ENCODE measurements at regions not wholly inside any gene's neighbourhood (a gene's known extent, or its start where the extent isn't known, plus 50 kb on each side); places are given as distances from the start of the nearest gene placed in this dataset.

DNA sequence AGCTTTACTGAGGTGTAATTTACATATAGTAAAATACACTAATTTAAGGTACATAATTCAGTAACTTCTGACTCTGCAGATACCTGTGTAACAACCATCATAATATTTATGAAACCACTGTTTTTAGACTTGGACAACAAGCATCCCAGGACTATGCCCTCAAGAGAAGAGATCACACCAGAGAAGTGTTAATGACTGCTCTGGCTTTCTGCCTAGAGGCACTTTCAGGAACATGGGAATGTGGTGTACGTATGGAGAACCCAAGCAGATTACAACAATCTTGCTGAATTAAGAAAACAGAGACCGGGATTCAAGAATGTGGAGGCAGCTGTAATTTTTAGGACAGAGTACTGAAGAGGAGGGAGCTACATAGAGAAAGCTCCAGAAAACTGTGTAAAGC lies 475.2 kb downstream of the LPIN1 start:
- no peak for DNase-seq
- no peak overlapping the region for H3K27ac ChIP-seq
- WGBS, 2 donors, result 32 to 81% methylated on average over 2 of the region's 2 CpGs
- intact Hi-C loops (cut with DNase I; ENCODE audit: low total_unique reads), result no loop called here
- H3K27me3 ChIP-seq, result no peaks in the 10 kb centered on the region
- H3K9me3 ChIP-seq, result no peaks in the 10 kb centered on the region
- H3K36me3 ChIP-seq (ENCODE audit: low read depth, missing control alignments), result no peaks in the 10 kb centered on the region
- no peak overlapping the region for H3K4me3 ChIP-seq
- TF ChIP-seq, protein P1, sequence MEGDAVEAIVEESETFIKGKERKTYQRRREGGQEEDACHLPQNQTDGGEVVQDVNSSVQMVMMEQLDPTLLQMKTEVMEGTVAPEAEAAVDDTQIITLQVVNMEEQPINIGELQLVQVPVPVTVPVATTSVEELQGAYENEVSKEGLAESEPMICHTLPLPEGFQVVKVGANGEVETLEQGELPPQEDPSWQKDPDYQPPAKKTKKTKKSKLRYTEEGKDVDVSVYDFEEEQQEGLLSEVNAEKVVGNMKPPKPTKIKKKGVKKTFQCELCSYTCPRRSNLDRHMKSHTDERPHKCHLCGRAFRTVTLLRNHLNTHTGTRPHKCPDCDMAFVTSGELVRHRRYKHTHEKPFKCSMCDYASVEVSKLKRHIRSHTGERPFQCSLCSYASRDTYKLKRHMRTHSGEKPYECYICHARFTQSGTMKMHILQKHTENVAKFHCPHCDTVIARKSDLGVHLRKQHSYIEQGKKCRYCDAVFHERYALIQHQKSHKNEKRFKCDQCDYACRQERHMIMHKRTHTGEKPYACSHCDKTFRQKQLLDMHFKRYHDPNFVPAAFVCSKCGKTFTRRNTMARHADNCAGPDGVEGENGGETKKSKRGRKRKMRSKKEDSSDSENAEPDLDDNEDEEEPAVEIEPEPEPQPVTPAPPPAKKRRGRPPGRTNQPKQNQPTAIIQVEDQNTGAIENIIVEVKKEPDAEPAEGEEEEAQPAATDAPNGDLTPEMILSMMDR (IDR thresholded peaks at IDR 0.05), result no peak
- TF ChIP-seq POLR2A (IDR thresholded peaks at IDR 0.05), result no peak
- H3K4me1 ChIP-seq, result no peaks in the 10 kb centered on the region

DNA sequence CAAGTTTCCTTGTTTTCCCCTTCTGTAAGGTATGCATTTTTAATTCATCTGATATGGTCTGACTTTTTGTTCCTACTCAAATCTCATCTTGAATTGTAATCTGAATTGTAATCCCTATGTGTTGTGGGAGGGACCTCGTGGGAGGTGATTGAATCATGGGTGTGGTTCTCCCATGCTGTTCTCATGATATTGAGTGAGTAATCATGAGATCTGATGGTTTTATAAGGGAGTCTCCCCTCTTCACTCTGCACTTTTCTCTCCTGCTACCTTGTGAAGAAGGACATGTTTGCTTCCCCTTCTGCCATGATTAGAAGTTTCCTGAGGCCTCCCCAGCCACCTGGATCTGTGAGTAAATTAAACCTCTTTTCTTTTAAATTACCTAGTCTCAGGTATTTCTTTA lies 476.1 kb downstream of the LPIN1 start:
- no peaks in the 10 kb centered on the region for H3K4me1 ChIP-seq
- no peaks in the 10 kb centered on the region for H3K36me3 ChIP-seq (ENCODE audit: low read depth, missing control alignments)
- TF ChIP-seq POLR2A (IDR thresholded peaks at IDR 0.05), result no peak
- TF ChIP-seq, protein P1 (IDR thresholded peaks at IDR 0.05), result no peak
- 91 to 100% methylated on average over 1 of the region's 1 CpG for WGBS, 2 donors
- no peaks in the 10 kb centered on the region for H3K27me3 ChIP-seq
- DNase-seq, result no peak
- intact Hi-C loops (cut with DNase I; ENCODE audit: low total_unique reads), result no loop called here
- H3K9me3 ChIP-seq, result no peaks in the 10 kb centered on the region
- no peak overlapping the region for H3K4me3 ChIP-seq
- no peak overlapping the region for H3K27ac ChIP-seq

DNA sequence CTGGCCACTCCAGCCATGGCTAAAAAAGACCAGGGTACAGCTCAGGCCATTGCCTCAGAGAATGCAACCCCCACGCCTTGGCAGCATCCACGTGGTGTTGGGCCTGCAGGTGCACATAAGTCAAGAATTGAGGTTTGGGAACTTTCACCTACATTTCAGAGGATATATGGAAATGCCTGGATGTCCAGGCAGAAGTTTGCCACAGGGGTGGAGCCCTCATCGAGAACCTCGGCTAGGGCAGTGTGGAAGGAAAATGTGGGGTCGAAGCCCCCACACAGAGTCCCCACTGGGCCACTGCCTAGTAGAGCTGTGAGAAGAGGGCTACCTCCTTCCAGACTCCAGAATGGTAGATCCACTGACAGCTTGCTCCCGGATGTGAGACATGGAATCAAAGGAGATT lies 477.3 kb downstream of the LPIN1 start:
- 95 to 99% methylated on average over 5 to 6 of the region's 6 CpGs for WGBS, 2 donors
- TF ChIP-seq POLR2A (IDR thresholded peaks at IDR 0.05), result no peak
- TF ChIP-seq, protein P1 (IDR thresholded peaks at IDR 0.05), result no peak
- Histone ChIP-seq H3K27me3 (no peaks in the 10 kb centered on the region), H3K27ac (no peak overlapping the region), H3K36me3 (ENCODE audit: low read depth, missing control alignments) (no peaks in the 10 kb centered on the region), H3K4me1 (no peaks in the 10 kb centered on the region), H3K9me3 (no peaks in the 10 kb centered on the region), H3K4me3 (no peak overlapping the region)
- intact Hi-C loops (cut with DNase I; ENCODE audit: low total_unique reads), result no loop called here
- DNase-seq, result no peak

DNA sequence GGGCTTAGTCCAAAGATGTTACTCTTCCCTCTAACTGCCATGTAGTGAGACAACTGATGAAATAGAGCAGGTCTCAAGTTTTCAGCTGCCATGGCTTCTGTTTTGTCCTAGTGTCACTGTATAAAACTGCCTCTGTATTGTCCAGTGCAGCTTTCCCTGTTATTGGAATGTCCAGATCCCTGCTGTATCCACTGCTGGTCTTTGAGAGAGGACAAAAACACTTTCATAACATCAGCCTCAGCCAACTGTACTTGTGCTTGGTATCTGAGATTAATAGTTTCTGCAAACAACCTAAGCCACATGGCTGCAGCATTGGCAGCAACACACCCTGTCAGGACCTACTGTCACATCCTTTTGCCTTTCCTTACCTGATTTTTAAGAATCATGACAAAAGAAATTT lies 480.2 kb downstream of the LPIN1 start:
- DNase-seq, result no peak
- no peak for TF ChIP-seq POLR2A (IDR thresholded peaks at IDR 0.05)
- TF ChIP-seq, protein P1 (IDR thresholded peaks at IDR 0.05), result no peak
- no peaks in the 10 kb centered on the region for H3K36me3 ChIP-seq (ENCODE audit: low read depth, missing control alignments)
- H3K27ac ChIP-seq, result no peak overlapping the region
- intact Hi-C loops (cut with DNase I; ENCODE audit: low total_unique reads), result no loop called here
- no peak overlapping the region for H3K4me3 ChIP-seq
- H3K4me1 ChIP-seq, result no peaks in the 10 kb centered on the region
- H3K27me3 ChIP-seq, result no peaks in the 10 kb centered on the region
- no peaks in the 10 kb centered on the region for H3K9me3 ChIP-seq

DNA sequence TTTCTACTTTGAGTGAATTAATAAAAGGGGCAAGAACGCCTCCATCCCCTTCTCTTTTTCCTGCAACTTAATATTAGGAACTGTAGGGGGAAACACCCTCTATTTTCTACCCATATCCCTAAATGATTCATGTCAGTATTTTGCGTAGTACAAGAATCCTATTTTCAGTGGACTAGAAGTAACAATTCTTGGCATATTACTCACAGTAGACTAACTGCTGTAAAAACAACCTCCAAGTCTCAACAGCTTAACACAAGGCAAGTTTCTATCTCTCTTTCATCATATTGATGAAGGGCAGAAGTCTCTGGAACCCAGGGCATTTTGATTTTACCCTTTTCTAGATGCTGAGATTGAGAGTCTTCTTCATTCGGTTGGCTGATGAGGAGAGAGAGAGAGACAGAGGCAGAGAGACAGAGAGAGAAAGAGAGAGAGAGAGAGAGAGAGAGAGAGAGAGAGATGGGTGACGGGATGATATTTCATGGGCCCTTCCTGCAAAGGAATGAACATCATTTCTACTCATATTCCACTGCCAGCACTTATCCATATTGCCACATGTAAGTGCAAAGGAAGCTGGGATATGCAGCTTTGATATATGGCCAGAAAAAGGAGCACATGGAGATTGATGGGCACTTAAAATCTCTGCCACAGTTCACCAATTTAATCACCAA lies 481.6 kb downstream of the LPIN1 start:
- WGBS, 2 donors, result 90 to 93% methylated on average over 4 of the region's 4 CpGs
- intact Hi-C loops (cut with DNase I; ENCODE audit: low total_unique reads), result no loop called here
- DNase-seq, result no peak
- Histone ChIP-seq H3K4me3 (no peak overlapping the region), H3K27ac (no peak overlapping the region), H3K4me1 (no peaks in the 10 kb centered on the region), H3K36me3 (ENCODE audit: low read depth, missing control alignments) (no peaks in the 10 kb centered on the region), H3K27me3 (no peaks in the 10 kb centered on the region), H3K9me3 (no peaks in the 10 kb centered on the region)
- TF ChIP-seq POLR2A (IDR thresholded peaks at IDR 0.05), result no peak
- TF ChIP-seq, protein P1 (IDR thresholded peaks at IDR 0.05), result no peak
